DND-41 (cell line): ENCODE measurements at regions not wholly inside any gene's neighbourhood (a gene's known extent, or its start where the extent isn't known, plus 50 kb on each side); places are given as distances from the start of the nearest gene placed in this dataset.

Experiments used
- EZH2 ChIP-seq: IDR thresholded peaks from 3 replicates; pipeline ENCODE4 v1.6.1; 2012; ENCODE audit warnings: borderline replicate concordance, low read depth, mild to moderate bottlenecking, moderate library complexity, low read length, inconsistent platforms; ENCODE audit not compliant: severe bottlenecking
- TF ChIP-seq, protein P1 (sequence below): IDR thresholded peaks from 2 replicates; pipeline ENCODE4 v1.5.1; 2012; ENCODE audit warnings: borderline replicate concordance, low read length, moderate library complexity, mild to moderate bottlenecking; ENCODE audit not compliant: poor library complexity, severe bottlenecking; ENCODE audit errors: extremely low read depth

DNA sequence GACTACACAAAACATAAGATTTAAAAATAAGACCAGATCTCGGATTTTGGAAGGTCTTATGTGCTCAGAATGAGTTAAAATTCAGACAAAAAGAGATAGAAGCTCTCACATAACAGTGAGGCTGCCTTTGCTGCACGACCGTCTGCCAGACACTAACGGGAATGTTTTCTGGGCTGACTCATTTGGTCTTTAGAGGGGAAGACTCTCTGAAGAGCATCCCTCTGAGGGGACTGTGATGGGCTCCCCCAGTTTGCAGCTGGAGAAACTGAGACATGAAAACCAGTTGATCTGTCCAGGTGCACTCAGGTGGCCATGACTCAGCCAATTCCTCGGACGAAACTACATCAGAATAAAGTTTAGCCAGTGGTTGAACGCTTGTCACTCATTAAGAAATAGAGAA lies 153.9 kb downstream of the RNASET2 start:
- TF ChIP-seq, protein P1, sequence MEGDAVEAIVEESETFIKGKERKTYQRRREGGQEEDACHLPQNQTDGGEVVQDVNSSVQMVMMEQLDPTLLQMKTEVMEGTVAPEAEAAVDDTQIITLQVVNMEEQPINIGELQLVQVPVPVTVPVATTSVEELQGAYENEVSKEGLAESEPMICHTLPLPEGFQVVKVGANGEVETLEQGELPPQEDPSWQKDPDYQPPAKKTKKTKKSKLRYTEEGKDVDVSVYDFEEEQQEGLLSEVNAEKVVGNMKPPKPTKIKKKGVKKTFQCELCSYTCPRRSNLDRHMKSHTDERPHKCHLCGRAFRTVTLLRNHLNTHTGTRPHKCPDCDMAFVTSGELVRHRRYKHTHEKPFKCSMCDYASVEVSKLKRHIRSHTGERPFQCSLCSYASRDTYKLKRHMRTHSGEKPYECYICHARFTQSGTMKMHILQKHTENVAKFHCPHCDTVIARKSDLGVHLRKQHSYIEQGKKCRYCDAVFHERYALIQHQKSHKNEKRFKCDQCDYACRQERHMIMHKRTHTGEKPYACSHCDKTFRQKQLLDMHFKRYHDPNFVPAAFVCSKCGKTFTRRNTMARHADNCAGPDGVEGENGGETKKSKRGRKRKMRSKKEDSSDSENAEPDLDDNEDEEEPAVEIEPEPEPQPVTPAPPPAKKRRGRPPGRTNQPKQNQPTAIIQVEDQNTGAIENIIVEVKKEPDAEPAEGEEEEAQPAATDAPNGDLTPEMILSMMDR: no peak
- TF ChIP-seq EZH2: no peak
